22Rv1 (cell line): ENCODE measurements at regions not wholly inside any gene's neighbourhood (a gene's known extent, or its start where the extent isn't known, plus 50 kb on each side); places are given as distances from the start of the nearest gene placed in this dataset.
"Not testable (repeated sequence)": the region's sequence is repeated elsewhere in the genome, so short reads cannot be mapped to it uniquely, and the experiment has no call there.

Experiments
- H3K27ac ChIP-seq: fragments of 450-650 bp; 2 replicates; pipeline ENCODE4 v1.5.1; 2017
- ZFX ChIP-seq: fragments of 450-650 bp; IDR thresholded peaks from 2 replicates; pipeline ENCODE4 v1.6.1; 2017; ENCODE audit warnings: antibody characterized with exemption, borderline replicate concordance
- TF ChIP-seq, protein P1 (sequence below): fragments of 450-650 bp; IDR thresholded peaks from 2 replicates; pipeline ENCODE4 v1.5.1; 2017; ENCODE audit warnings: mild to moderate bottlenecking

DNA sequence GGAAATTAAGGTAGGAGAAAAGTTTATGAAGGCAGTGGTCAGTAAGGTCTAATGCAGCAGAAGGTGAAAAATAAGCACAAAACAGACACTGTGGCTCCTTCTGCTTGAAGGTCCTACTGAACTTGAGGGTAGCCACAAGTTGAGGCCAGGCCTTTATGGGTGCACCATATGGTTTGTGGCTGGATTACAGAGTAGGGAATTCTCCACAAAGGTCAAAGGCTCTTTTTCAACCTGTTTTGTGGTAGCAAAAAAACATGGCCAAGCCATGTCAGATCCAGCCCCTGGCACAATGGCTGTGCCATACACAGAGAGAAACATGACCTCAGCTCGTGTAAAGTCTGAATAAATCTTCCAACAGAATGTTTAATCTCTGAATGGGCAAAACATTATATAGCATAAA is 214.0 kb downstream of the SATB1 start:
- no peak for TF ChIP-seq ZFX
- TF ChIP-seq, protein P1, sequence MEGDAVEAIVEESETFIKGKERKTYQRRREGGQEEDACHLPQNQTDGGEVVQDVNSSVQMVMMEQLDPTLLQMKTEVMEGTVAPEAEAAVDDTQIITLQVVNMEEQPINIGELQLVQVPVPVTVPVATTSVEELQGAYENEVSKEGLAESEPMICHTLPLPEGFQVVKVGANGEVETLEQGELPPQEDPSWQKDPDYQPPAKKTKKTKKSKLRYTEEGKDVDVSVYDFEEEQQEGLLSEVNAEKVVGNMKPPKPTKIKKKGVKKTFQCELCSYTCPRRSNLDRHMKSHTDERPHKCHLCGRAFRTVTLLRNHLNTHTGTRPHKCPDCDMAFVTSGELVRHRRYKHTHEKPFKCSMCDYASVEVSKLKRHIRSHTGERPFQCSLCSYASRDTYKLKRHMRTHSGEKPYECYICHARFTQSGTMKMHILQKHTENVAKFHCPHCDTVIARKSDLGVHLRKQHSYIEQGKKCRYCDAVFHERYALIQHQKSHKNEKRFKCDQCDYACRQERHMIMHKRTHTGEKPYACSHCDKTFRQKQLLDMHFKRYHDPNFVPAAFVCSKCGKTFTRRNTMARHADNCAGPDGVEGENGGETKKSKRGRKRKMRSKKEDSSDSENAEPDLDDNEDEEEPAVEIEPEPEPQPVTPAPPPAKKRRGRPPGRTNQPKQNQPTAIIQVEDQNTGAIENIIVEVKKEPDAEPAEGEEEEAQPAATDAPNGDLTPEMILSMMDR: no peak
- H3K27ac ChIP-seq: no peak overlapping the region

DNA sequence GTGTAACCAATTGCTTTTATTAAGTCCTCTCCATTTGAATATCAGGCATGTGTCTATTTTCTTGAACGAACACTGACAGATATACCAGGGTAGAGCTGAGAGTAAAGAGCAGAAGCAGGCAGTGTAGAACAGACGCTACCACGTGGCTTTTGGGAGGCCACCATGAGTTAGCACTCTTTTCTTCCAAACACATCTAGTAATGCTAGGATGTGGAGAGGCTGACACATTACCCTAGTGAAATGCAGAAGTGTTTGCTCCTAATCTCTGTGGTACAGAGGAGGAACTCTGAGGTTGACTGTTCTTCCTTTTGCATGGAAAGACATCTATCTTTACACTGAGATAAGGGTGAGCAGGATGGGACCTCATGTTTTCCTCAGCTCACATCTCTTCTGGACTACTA is 216.3 kb downstream of the SATB1 start:
- TF ChIP-seq ZFX: no peak
- TF ChIP-seq, protein P1: no peak
- no peak overlapping the region for H3K27ac ChIP-seq

DNA sequence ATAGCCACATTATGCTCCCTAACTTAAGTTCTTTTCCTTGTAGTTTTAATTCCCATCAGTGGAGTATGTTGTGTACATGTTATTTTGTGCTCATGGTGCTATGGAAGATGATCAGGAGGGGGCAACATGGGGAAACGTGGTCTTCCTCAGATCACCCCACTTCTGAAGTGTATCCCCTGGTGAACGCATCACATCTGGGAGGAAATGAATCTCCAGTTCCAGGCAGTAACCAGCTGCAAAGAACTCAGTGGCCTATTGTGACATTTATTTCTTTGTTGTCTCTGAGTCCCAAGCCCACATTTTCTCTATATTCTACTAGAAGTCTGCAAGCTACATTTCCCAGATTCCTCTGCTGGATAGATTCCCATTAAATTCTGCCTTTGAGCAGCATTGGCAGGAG is 217.0 kb downstream of the SATB1 start:
- no peak overlapping the region for H3K27ac ChIP-seq
- TF ChIP-seq, protein P1: no peak
- no peak for TF ChIP-seq ZFX

DNA sequence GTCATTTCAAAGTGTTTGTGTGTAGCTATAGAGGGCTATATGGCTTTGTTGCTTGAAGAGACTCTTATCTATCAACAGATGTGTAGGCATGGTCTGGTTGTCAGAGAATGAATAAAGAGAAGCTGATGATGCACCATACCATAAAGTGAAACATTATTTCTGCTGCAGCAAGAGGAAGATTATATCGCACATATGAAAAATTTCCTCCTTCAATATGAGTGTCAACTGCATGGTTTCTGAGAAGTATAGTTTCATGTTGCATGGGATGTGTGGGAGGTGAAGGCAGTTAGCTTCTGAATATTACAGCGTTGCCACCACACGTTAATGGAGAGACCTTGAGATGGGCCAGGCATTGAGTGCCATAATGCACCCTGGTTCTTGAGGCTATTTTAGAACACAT is 217.9 kb downstream of the SATB1 start:
- TF ChIP-seq, protein P1: no peak
- TF ChIP-seq ZFX: no peak
- H3K27ac ChIP-seq: no peak overlapping the region

DNA sequence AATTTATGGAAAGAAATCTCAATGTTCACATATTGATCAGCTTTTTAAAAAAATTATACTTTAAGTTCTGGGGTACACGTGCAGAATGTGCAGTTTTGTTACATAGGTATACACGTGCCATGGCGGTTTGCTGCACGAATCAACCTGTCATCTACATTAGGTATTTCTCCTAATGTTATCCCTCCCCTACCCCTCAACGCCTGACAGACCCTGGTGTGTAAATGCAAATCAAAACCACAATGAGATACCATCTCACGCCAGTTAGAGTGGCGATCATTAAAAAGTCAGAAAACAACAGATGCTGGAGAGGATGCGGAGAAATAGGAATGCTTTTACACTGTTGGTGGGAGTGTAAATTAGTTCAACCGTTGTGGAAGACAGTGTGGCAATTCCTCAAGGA is 219.4 kb downstream of the SATB1 start:
- not testable (repeated sequence) for H3K27ac ChIP-seq

DNA sequence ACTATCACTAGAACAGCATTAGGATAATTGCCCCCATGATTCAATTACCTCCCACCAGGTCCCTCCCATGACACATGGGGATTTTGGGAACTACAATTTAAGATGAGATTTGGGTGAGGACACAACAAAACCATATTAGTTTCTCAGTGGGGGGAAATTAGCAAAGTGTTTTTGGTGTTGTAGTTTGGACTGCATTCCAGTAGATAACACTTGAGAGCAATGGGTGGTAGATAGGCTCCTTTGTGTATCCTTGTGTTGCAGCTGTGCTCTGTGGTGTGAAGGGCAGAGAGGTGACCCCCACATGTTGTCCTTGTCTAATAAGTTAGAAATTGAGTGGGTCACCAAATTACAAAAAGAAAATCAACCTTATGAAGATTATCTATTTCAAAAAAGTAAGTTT is 223.8 kb downstream of the SATB1 start:
- TF ChIP-seq, protein P1: no peak
- no peak for TF ChIP-seq ZFX
- no peak overlapping the region for H3K27ac ChIP-seq

DNA sequence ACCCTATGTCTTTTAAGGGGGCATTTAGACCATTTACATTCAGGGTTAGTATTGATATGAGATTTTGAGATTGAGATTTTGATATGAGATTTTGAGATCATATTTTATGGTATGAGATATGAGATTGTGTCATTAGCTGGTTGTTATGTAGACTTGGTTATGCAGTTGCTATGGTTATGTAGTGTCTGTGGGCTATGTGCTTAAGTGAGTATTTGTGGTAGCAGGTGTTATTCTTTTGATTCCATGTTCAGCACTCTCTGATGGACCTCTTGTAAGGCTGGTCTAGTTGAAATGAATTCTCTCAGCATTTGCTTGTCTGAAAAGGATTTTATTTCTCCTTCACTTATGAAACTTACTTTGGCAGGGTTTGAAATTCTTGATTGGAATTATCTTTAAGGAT is 225.4 kb downstream of the SATB1 start:
- H3K27ac ChIP-seq: no peak overlapping the region
- TF ChIP-seq ZFX: no peak
- TF ChIP-seq, protein P1: no peak

DNA sequence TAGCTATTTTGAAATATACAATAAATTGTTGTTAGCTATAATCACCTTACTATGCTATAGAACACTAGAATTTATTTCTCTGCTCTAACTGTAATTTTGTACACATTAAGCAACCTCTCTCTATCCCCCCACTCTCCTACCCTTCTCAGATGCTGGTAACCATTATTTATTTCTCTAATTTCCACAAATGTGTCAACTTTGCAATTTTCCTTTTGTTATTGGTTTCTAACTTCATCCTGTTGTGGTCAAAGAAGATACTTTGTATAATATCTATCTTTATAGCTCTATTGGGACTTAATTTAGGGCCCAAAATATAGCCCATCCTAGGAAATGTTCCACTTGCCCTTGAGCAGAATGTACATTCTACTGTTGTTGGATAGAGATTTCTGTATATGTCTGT is 229.3 kb downstream of the SATB1 start:
- no peak overlapping the region for H3K27ac ChIP-seq
- TF ChIP-seq, protein P1: no peak
- no peak for TF ChIP-seq ZFX
